Endothelial cell (in vitro differentiated cells): ENCODE measurements at regions not wholly inside any gene's neighbourhood (a gene's known extent, or its start where the extent isn't known, plus 50 kb on each side); places are given as distances from the start of the nearest gene placed in this dataset.

Experiments
- DNase-seq: peaks from one replicate; pipeline ENCODE4 v3.0.0; 2021; ENCODE audit warnings: low spot score
- H3K27ac Mint-ChIP-seq: one replicate; pipeline ENCODE4 v1.8.0; 2021; ENCODE audit warnings: mixed read lengths, inconsistent platforms; ENCODE audit not compliant: unreplicated experiment
- H3K27me3 Mint-ChIP-seq: one replicate; pipeline ENCODE4 v1.8.0; 2021; ENCODE audit warnings: mild to moderate bottlenecking, moderate library complexity, mixed read lengths, inconsistent platforms; ENCODE audit not compliant: unreplicated experiment
- H3K36me3 Mint-ChIP-seq: one replicate; pipeline ENCODE4 v1.8.0; 2021; ENCODE audit warnings: mild to moderate bottlenecking, low read depth, mixed read lengths, inconsistent platforms; ENCODE audit not compliant: unreplicated experiment
- H3K4me1 Mint-ChIP-seq: one replicate; pipeline ENCODE4 v1.8.0; 2021; ENCODE audit warnings: mild to moderate bottlenecking, mixed read lengths, inconsistent platforms; ENCODE audit not compliant: unreplicated experiment
- H3K4me3 Mint-ChIP-seq: one replicate; pipeline ENCODE4 v1.8.0; 2021; ENCODE audit warnings: mild to moderate bottlenecking, mixed read lengths, inconsistent platforms; ENCODE audit not compliant: unreplicated experiment
- H3K9me3 Mint-ChIP-seq: one replicate; pipeline ENCODE4 v1.8.0; 2021; ENCODE audit warnings: mixed read lengths, inconsistent platforms; ENCODE audit not compliant: unreplicated experiment
- CTCF ChIP-seq: fragments of 200-600 bp; sonication (generic); IDR thresholded peaks from one replicate; pipeline ENCODE4 v1.5.0; 2021; ENCODE audit warnings: antibody characterized with exemption; ENCODE audit not compliant: unreplicated experiment

- no peaks in the 10 kb centered on the region for H3K36me3 Mint-ChIP-seq
- no peak for TF ChIP-seq CTCF
- no peaks in the 10 kb centered on the region for H3K4me1 Mint-ChIP-seq
- H3K4me3 Mint-ChIP-seq = no peak overlapping the region
- H3K27ac Mint-ChIP-seq = no peak overlapping the region
- no peak for DNase-seq
- H3K9me3 Mint-ChIP-seq = no peaks in the 10 kb centered on the region
- H3K27me3 Mint-ChIP-seq = peaks cover 5% of the 10 kb centered on the region
Measured at GRCh38 chr6:169942173-169942572, 190.8 kb downstream of the ERMARD start.

GRCh38 chr6:169940481-169941271 lies 189.3 kb downstream of the ERMARD start:
- Mint-ChIP-seq H3K4me1 (no peaks in the 10 kb centered on the region), H3K4me3 (no peak overlapping the region), H3K27me3 (peaks cover 5% of the 10 kb centered on the region), H3K9me3 (no peaks in the 10 kb centered on the region), H3K36me3 (no peaks in the 10 kb centered on the region), H3K27ac (no peak overlapping the region)
- no peak for TF ChIP-seq CTCF
- no peak for DNase-seq

GRCh38 chr6:169939554-169940164 lies 188.2 kb downstream of the ERMARD start:
- no peak overlapping the region for H3K27ac Mint-ChIP-seq
- H3K36me3 Mint-ChIP-seq = no peaks in the 10 kb centered on the region
- no peak for TF ChIP-seq CTCF
- no peaks in the 10 kb centered on the region for H3K9me3 Mint-ChIP-seq
- no peak for DNase-seq
- H3K4me1 Mint-ChIP-seq = no peaks in the 10 kb centered on the region
- no peak overlapping the region for H3K4me3 Mint-ChIP-seq
- peaks cover 5% of the 10 kb centered on the region for H3K27me3 Mint-ChIP-seq

GRCh38 chr6:169938731-169939130 lies 187.3 kb downstream of the ERMARD start:
- peaks cover 5% of the 10 kb centered on the region for H3K27me3 Mint-ChIP-seq
- no peak overlapping the region for H3K4me3 Mint-ChIP-seq
- no peaks in the 10 kb centered on the region for H3K4me1 Mint-ChIP-seq
- no peaks in the 10 kb centered on the region for H3K36me3 Mint-ChIP-seq
- H3K9me3 Mint-ChIP-seq = no peaks in the 10 kb centered on the region
- H3K27ac Mint-ChIP-seq = no peak overlapping the region
- TF ChIP-seq CTCF = no peak
- DNase-seq = no peak

- peaks cover 5% of the 10 kb centered on the region for H3K27me3 Mint-ChIP-seq
- no peak overlapping the region for H3K27ac Mint-ChIP-seq
- H3K36me3 Mint-ChIP-seq = no peaks in the 10 kb centered on the region
- H3K4me1 Mint-ChIP-seq = no peaks in the 10 kb centered on the region
- H3K9me3 Mint-ChIP-seq = no peaks in the 10 kb centered on the region
- no peak for DNase-seq
- TF ChIP-seq CTCF = no peak
- no peak overlapping the region for H3K4me3 Mint-ChIP-seq
Measured at GRCh38 chr6:169938262-169938701, 186.9 kb downstream of the ERMARD start.
